SHP77 treated with DMSO at 0.1 percent for 48 hours (cell line): ENCODE measurements at regions not wholly inside any gene's neighbourhood (a gene's known extent, or its start where the extent isn't known, plus 50 kb on each side); places are given as distances from the start of the nearest gene placed in this dataset.

Source experiments
- DNase-seq: peaks from one replicate; lab custom pipeline; 2025; lab: John Stamatoyannopoulos, UW

DNA sequence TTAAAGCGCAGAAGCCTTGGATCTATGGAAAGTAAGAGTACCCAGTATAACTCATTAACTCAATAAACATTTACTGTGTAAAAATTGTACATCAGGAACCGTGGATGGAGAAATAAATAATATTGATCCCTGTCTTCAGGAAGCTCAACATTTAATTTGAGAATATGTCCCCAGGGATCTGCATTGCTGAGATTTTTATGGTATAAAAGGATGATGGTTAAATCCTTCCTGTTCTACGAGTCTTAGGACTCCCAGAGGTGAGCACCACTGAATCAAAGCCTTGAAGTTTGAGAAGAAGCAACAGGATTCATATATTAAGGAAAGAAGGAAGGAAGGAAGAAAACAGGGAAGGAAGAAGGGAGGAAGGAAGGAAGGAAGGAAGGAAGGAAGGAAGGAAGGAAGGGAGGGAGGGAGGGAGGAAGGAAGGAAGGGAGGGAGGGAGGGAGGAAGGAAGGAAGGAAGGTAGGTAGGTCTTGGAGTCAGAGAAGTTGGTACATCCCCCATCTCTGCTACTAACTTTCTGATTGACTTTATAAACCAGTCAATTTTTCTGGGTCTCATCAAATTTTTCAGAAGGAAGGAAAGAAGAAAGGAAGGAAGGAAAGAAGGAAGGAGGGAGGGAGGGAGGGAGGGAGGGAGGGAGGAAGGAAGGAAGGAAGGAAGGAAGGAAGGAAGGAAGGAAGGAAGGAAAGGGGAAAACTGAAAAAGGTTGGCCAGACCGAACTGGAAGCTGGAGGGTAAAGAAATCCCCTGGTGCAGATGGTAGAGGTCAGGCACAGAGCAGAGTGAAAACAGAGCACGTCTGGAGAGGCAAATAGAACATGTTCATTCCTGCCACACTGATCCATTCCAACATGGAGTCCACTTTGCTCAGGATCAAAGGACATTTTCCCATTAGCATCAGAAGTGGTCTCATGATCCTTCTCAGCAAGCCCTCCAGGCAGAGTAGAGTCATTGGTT is 422.2 kb upstream of the CDH11 start:
- DNase-seq, result no peak

DNA sequence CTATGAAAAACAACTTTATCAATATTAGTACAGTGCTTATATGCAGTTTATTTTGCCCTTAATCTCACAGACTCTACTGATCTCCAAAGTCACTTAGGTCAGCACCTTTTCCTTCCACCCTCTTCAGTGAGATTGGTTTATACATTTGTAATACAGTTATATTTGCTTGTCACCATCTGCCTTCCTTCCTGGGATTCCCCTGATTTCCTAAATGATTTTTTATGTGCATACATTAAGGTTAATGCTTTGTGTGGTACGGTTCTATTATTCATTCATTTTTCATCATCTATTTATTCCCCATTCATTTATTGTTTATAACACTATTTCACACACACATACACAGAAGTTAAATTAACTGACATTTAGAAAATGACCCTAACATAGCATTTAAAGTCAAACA is 419.8 kb upstream of the CDH11 start:
- DNase-seq, result no peak

DNA sequence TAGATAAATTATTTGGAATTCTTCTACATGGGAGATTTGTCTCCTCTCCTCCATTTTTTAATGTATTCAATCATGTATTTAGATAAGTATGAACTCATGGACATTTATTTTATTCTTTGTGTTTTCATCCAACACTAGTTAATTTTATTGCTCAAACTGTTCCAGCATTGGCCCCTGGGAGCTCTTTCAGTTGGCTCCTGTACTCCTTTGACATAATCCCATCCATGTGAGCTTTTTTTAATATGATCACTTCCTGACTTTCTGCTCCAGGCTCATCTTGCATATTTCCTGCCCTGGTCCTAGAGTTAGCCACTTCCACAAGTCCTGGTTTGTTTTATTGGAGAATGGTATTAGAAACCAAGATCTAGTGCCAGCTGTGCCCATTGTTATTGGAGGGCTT is 419.0 kb upstream of the CDH11 start:
- DNase-seq, result no peak

DNA sequence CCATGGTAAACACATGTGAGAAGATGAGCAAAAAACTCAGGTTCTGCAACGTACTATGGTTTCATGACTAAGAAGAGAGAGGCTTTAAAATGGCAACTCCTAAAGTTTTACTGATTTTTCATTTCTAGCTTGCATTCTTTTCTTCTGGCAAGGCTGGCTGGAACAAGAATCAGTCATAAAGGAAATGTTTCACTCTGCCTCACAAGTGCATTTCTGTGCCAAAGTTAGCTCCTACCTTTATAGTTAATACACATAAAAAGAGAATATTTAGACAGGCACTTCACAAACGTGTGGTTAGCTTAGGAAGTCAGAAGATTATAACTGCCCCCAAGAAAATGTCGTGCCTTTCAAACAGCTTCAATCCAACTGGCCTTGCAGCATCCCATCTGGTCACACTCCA is 417.1 kb upstream of the CDH11 start:
- no peak for DNase-seq

DNA sequence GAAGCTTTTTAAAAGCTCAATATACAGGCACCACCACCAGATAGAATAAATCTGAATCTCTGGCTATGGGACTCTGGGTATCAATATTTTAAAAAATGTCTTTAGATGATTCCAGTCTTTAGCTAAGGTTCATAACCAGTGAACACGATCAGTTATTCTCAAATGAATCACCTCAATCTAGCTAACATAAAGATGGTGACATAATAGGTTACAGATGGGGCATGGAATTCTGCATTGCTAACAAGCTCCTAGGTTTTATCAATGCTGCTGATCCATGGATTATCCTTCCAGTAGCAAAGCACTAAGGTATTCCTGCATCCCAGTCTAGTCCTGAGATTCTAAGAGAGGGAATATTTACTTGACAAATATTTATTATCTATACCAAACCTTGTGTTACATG is 415.5 kb upstream of the CDH11 start:
- DNase-seq, result no peak

DNA sequence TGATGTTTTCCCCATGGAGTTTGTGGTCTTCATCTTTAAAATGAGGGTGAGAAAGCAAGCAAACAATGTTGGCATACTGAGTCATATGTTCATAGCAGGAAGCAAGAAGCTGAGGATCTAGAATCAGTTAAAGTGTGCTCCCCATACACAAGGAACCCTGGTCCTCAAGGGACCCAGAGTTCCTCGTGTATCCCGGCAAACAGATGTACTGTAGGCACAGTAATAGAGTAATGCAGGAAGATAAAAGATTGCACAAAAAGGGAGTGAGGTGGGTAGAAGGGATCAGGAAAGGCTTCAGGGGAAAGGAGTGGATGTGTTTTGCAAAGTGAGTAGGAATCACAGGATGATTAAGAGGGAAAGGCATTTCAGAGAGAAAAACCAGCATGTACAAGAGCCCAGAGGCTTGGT is 412.3 kb upstream of the CDH11 start:
- DNase-seq, result no peak

DNA sequence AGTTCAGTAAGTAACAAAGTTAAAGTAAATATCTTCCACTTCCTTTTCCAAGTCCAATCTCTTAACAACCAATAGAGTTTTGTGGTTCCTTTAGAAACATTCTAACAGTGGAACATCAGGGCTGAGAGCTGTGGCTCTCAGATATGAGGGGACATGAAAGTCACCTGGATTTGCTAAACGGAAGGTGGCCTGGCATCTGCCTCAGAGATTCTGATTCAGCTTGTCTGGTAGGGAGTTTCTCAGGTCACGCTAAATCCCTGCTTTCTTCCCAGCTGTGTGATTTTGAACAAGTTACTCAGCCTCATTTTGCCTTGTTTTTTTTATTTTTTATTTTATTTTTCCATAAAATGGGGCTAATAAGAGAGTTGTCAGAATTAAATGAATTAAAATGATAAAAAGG is 411.0 kb upstream of the CDH11 start:
- no peak for DNase-seq

DNA sequence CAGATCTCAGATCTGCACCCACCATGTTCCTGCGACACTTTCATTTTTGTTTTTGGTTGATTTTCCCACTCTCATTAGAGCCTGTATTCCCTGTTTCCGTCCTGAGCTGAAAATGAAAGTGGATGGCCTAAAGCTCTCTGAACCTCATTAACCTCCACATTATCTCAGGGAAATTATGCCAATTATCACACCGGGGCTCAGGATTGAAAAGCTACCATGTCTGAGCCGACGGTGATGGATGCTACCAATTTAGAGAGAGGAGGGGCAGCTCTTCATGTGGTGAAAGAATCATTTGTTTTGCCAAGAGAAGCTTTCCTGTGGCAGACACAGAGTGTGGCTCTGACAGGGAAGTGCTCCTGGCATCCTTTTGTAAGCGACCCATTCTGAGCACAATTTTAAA is 410.4 kb upstream of the CDH11 start:
- no peak for DNase-seq

DNA sequence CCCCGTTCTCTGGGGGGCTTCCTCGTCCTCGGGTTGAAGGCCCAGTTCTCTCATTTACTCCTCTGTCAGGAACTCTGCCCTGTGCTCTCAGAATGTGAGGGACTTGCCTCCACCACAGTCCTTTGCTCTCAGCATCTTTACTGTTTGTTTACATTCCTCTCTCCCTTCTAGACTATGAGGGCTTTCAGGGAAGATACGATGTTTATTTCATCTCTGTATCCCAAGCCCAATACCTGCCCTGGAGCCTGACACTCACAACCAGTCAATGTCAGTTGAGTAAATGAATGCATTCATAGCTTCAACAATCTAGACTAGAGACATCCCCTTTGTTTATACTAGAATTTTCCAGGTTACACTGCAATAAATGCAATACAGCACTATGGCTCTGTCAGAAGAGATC is 409.6 kb upstream of the CDH11 start:
- DNase-seq, result no peak

DNA sequence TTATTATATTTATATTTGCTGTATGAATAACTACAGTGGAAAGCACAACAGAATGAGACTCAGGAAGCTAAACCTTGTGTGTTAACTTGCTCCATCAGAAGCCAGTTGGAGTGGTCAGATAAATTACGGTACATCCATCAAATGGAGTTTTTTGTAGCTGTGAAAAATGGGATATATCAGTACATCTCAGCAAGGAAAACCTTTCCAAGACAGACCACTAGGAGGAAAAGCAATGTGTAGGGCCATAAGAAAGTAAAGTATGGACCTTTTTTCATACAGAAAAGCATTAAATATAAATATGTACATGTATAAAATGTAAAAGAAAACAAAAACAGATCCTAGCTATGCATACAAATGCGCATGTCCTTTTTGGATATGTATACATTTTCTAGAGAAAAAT is 403.8 kb upstream of the CDH11 start:
- no peak for DNase-seq

DNA sequence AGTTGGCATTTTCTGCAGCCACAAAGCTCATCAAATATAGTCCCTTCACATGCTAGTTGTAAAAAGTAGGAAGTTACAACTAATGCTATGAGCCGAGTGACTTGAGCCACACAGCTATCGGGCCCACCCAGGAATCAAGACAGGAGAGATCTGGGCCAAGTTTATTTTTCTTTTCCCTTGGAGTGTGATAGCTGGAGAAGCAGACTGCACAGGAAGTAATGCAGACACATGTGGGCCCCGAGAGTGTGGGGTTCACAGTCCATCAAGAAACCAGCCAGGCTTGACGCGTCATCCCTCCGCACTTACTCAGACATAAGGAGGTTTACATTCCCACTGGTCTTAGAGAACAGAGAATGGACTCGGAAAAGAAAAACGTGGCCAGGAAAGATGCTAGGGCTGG is 403.1 kb upstream of the CDH11 start:
- DNase-seq, result no peak

DNA sequence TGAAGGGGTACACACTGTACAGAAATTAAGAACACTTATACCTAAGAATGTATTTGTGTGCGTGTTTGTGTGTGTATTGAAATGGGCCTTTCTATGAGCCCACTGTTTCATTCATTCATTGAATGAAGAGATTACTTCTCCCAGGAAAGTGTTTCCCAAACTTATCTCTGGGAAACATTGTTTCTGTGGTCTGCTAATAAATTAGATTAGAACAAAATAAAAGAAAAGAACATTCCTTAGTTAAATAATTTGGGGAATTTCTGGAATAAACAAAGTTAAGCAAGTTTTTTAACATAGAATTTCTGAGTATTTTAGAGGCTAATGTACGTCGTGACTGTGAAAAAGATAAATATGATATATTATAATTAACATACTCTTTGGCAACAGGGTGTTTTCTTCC is 402.4 kb upstream of the CDH11 start:
- DNase-seq, result no peak

DNA sequence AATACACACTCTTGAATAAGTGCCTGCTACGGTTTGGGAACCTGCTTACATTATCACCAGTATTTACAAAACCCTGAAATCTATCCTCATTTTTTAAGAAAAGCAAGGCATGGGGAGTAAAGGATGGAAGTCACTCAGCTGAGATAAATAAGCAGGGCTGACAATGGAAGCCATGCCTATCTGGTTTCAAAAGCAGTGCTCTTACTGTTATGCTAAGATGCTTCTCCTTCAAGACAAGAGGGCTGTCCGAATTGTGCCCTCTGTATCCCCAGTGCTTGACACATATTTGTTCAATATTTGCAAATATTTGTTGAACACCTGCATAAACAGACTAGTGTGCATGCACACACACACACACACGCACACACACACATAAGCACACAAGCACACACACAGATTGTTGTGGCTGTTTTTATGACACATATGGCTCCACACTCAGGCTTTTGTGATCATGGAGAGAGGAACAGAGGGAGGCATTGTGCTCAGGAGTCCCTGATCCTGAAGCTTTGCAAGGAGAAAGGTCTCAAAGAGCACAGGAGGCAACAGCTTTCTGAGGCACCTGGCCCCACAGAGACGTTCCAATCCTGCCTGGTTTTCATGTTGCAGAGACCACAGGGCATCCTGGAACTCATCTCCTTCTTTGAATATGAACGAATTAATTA is 401.6 kb upstream of the CDH11 start:
- DNase-seq, result no peak

DNA sequence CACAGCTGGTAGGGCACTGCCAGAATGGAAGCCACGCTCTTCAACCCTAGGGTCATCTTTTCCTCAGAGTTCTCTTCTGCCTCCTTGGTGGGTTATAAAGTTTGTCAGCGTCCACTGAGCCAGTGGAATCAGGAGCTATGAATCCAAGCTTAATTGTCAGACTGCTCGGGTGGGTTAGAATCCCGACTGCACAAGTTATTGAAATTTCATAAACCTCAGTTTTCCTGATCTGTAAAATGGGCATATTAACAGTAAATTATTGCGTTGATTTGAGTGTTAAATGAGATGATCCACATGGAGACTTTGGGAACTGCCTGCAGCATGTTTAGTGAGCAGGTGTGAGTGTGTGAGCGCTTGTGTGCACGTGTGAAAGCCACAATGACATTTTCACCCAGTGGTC is 400.5 kb upstream of the CDH11 start:
- DNase-seq, result no peak

DNA sequence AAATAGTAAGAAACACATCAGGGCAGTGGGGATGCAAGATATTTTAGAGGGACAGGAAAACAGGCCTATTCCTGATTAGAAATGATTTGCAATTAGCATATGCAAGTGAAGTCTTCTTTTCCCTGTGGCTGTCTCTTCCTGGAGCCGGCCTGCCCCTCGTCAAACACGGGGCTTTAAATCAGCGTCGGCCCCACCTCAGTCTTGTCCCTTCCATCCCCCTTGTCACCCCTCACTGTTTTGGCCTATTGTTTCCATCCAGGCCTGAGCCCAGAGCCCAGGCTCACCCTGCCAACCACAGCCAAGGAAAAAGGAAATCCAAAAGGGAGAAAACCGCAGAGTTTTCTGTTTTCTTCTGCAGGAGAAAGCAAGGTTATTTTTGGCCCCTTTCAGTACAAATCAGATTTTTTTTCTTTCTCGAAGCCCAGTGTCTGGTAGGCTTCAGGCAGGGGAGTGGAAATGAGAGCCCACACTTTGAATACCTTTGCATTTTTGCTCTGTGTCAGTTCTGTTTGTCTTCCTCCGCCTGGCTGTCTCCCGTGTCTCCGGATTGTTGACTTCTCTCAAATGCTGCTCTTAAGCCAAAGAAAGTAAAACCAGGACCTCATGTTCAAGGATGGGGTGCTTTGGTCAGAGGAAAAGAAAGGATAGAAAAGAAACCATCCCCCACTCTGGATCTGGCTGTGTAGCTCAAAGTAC is 399.9 kb upstream of the CDH11 start:
- no peak for DNase-seq

DNA sequence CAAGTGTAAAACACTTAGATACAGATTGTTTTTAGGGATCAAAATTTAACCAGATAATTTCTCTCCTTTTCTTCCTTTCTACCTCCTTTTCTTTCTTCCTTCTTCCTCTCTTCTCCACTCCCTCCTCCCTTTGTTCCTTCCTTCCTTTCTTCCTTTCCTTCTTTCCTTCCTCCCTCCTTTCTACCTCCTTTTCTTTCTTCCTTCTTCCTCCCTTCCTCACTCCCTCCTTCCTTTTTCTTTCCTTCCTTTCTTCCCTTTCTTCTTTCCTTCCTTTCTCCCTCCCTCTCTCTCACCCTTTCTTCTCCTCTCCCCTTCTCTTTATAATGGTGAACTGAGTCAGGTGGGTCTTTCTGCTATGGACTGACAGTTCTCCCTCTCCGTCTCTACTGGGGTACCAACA is 397.5 kb upstream of the CDH11 start:
- DNase-seq, result no peak

DNA sequence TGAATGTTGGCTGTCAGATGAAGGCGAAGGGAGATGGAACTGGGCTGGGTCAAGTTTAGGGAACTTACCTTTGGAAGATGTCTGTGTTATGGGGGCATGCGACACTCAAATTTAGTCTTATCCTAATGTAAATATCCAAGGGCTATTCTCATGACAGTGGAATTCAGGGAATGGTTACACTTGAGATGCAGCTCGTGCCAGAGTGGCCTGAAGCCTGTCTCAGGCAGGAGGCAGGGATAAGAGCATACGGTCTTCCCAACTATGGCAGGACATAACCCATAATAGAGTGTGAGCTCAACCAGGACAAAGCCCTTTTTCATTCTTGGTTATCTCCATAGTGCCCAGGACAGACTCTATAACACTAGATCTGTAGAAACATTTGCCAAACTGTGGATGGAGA is 393.3 kb upstream of the CDH11 start:
- no peak for DNase-seq

DNA sequence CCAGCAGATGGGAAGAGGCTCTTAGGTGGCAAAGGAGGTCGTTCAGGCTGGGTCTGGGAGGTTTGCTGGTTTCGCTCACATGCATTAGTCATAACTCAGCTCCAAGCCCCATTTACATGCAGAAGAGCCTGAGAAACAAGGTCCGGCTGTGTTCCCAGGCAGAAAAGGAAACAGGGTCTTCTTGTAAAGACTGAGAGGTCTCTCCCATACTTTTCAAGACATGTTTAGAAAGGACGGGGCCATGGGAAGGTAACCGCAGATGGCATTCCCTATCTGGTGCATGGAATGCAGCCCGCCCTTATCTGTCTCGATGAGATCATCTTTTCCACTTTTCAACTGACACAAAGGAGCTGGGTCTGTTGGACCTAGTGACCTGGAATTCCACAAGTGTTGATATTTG is 389.0 kb upstream of the CDH11 start:
- no peak for DNase-seq

DNA sequence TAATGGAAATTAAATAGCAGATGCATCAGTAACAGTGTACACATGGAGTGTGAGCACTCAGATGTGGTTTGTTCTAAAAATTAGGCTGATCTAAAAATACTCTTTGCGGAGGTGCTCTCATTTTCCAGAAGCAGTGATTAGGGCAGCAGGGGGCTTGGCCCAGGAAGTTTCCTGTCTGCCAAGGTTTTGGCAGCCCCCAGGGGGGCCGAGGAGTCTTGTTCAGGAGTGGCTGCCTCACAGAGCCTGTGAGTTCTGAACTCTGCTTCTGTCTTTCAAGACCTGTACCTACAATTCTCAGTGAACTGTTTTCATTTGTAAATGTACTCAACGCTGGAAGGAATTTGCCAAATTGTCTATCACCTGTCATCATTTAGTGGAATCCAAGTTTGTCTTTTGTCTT is 388.4 kb upstream of the CDH11 start:
- DNase-seq, result no peak

DNA sequence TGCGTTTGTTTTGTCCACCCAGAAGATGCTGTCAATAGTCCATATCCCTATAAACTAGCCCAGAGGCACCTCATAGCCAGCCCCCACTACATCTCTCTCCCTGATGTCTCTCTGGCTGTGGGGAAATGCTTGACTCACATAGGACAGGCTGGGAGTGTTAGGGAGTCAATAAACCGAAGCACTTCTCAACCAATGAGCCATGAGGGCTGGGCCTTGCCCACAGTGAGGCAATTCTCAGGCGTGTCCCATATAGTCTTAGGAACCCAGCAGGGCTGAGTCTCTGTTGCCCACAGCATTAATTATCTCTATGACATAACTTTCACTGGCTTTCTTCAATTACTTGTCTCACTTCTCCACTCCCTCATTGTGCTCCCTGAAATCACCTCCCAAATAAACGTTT is 387.3 kb upstream of the CDH11 start:
- no peak for DNase-seq

DNA sequence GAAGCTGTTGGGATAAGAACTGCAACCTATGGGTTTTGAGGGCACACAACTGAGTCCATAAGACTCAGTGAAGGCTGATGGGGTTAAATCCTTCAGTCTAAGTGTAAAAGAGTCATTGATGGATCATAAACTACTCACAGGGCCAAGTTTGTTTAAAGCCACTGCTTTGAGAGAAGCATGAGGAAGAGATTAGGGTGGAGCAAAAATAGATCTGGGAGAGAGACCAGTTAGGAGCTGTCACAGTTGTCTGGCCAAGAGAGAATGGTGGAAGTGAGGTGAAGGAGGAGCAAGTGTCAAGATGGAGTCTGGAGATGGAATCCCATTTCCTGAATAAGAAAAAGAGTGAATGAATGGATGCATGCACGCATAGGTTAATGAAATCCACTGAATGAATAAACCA is 379.1 kb upstream of the CDH11 start:
- DNase-seq, result no peak

DNA sequence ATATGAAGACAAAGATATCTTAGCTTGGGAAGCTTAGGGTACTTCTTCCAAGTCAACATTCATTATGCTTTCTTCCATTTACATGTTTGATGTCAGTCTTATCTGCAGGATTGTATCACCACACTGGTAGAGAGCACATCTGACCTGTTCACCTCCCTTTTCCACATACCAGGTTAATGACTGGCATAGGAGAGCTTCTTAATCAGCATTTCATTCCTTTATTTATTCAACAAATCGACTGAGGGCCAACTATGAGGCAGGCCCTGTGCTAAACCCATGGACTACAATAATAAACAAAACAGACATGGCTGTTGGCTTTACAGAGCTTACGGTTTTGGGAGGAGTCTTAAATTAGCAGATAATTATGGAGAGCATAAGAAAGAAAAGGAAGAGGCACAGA is 378.1 kb upstream of the CDH11 start:
- DNase-seq, result no peak

DNA sequence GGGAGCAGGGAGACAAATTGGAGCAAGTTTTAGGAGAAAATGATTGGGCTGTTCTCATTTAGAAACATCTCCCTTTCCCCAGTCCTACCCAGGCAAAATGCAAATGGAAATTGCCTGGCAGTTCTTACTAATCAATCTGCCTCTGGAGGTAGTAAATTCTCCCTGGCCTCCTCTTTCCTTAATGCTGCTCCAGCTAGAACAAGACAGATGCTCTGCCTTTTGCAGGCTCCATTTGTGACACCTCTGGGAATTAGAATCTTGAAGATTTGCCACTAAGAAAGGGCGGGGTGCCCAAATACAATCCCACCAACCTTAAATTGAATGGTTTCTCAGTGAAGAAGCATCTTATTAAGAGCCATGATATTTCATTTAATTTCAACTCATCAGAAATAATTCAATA is 377.7 kb upstream of the CDH11 start:
- DNase-seq, result no peak
